ENCODE measurements at regions not wholly inside any gene's neighbourhood (a gene's known extent, or its start where the extent isn't known, plus 50 kb on each side); places are given as distances from the start of the nearest gene placed in this dataset.

GRCh38 chr6:27736686-27737085 is 175.5 kb downstream of the OR2B2 start:
- TF ChIP-seq ZNF362 (CRISPR knock-in tag; IDR thresholded peaks at IDR 0.05; ENCODE audit: borderline replicate concordance) (no peak), MAFF (IDR thresholded peaks at IDR 0.05; ENCODE audit: low read depth, low read length) (peak; percentile 69), MAFK (conservative IDR thresholded peaks at IDR 0.05 in 1 of 2, IDR thresholded peaks at IDR 0.05 in 1 of 2; ENCODE audit: low read length in 2 of 2) (peak; percentile 65 to 83; a peak in 3 of 4 replicates)
- no peak overlapping the region for H2AFZ ChIP-seq (ENCODE audit: low read length)
- H3K9ac ChIP-seq (ENCODE audit: insufficient read depth, low read depth, low read length) = no peak overlapping the region
- no peaks in the 10 kb centered on the region for H3K9me3 ChIP-seq (ENCODE audit: low read length)
- H3K79me2 ChIP-seq (ENCODE audit: insufficient read depth, low read length) = no peaks in the 10 kb centered on the region
- intact Hi-C loops (cut with micrococcal nuclease; ENCODE audit: unreplicated experiment) (no loop called here), in situ Hi-C loops (cut with HindIII; ENCODE audit: extremely low pct_ligation_motif_present, low pct_unique_long_range_greater_than_20kb) (no loop called here)
- no peak for ATAC-seq
- 33% methylated on average over 4 of the region's 4 CpGs for WGBS (ENCODE audit: low lambda C conversion rate)
- POLR2A ChIA-PET = no interaction called here
- no peaks in the 10 kb centered on the region for H4K20me1 ChIP-seq (ENCODE audit: insufficient read depth, low read length)
- no TSS peak for BruUV-seq (replicated peaks)
- no peak for FAIRE-seq
- H3K4me3 ChIP-seq (replicated peaks in 1 of 3; ENCODE audit: insufficient read depth in 1 of 3, low read depth in 2 of 3, low read length in 3 of 3) = no peak overlapping the region
- H3K4me1 ChIP-seq (ENCODE audit: insufficient read depth, low read length) = no peaks in the 10 kb centered on the region
- no peak overlapping the region for H3K4me2 ChIP-seq (ENCODE audit: low read depth, low read length)
- no peaks in the 10 kb centered on the region for H3K36me3 ChIP-seq (replicated peaks in 1 of 2; ENCODE audit: control insufficient read depth in 1 of 2, insufficient read depth in 2 of 2, low read length in 2 of 2)
- CTCF ChIA-PET (ENCODE audit: low intra/inter-chr PET ratio, low total read pairs) = no interaction called here
- DNase-seq (ENCODE audit: low spot score) = no peak
- H3K27ac ChIP-seq (ENCODE audit: extremely low read length, insufficient read depth, low read length) = no peak overlapping the region
- H3K27me3 ChIP-seq (ENCODE audit: control insufficient read depth in 1 of 2, insufficient read depth in 2 of 2, low read length in 2 of 2) = peaks cover 0 to 5% of the 10 kb centered on the region in 2 experiments; a peak in 1 of 5 replicates

GRCh38 chr6:27728442-27728841 is 183.8 kb downstream of the OR2B2 start:
- WGBS (ENCODE audit: low lambda C conversion rate) = 88% methylated on average over 16 of the region's 16 CpGs
- intact Hi-C loops (cut with micrococcal nuclease; ENCODE audit: unreplicated experiment) = no loop called here

More at GRCh38 chr6:27728442-27728841, 183.8 kb downstream of the OR2B2 start:
- no peaks in the 10 kb centered on the region for H3K36me3 ChIP-seq (replicated peaks in 1 of 2; ENCODE audit: control insufficient read depth in 1 of 2, insufficient read depth in 2 of 2, low read length in 2 of 2)
- FAIRE-seq (no peak), ATAC-seq (no peak), DNase-seq (ENCODE audit: low spot score) (no peak)
- CTCF ChIA-PET (ENCODE audit: low intra/inter-chr PET ratio, low total read pairs) = no interaction called here
- no peaks in the 10 kb centered on the region for H3K9me3 ChIP-seq (ENCODE audit: low read length)
- no peak overlapping the region for H3K27ac ChIP-seq (ENCODE audit: extremely low read length, insufficient read depth, low read length)
- in situ Hi-C loops (cut with HindIII; ENCODE audit: extremely low pct_ligation_motif_present, low pct_unique_long_range_greater_than_20kb) = no loop called here
- H3K27me3 ChIP-seq (ENCODE audit: control insufficient read depth in 1 of 2, insufficient read depth in 2 of 2, low read length in 2 of 2) = 0 out of 5 replicates have a peak, but pooled peaks cover 0 to 6% of the 10 kb centered on the region in 2 experiments
- H3K4me3 ChIP-seq (replicated peaks in 1 of 3; ENCODE audit: insufficient read depth in 1 of 3, low read depth in 2 of 3, low read length in 3 of 3) = no peak overlapping the region
- H3K4me2 ChIP-seq (ENCODE audit: low read depth, low read length) = no peak overlapping the region
- no peaks in the 10 kb centered on the region for H3K79me2 ChIP-seq (ENCODE audit: insufficient read depth, low read length)
- peaks cover 12% of the 10 kb centered on the region; the same call in 1 of the 2 replicates for H3K4me1 ChIP-seq (ENCODE audit: insufficient read depth, low read length)
- TF ChIP-seq DPF2 (CRISPR knock-in tag; IDR thresholded peaks at IDR 0.05; ENCODE audit: borderline replicate concordance, low read depth) (no peak), GABPA (IDR thresholded peaks at IDR 0.05; ENCODE audit: low read depth, low read length) (no peak), GABPA (CRISPR knock-in tag; IDR thresholded peaks at IDR 0.05; ENCODE audit: low read depth) (no peak), GTF3A (CRISPR knock-in tag; conservative IDR thresholded peaks at IDR 0.05) (no peak), RELA (CRISPR knock-in tag; IDR thresholded peaks at IDR 0.05) (no peak), ZNF205 (CRISPR knock-in tag; IDR thresholded peaks at IDR 0.05) (no peak), MIER2 (CRISPR knock-in tag; IDR thresholded peaks at IDR 0.05) (no peak), HNRNPUL1 (IDR thresholded peaks at IDR 0.05; ENCODE audit: low read depth, low read length) (no peak), BRD4 (CRISPR knock-in tag; IDR thresholded peaks at IDR 0.05) (no peak), MAFK (conservative IDR thresholded peaks at IDR 0.05 in 1 of 2, IDR thresholded peaks at IDR 0.05 in 1 of 2; ENCODE audit: low read length in 2 of 2) (no peak), TOPORS (CRISPR knock-in tag; IDR thresholded peaks at IDR 0.05) (no peak), ZNF720 (CRISPR knock-in tag; IDR thresholded peaks at IDR 0.05) (no peak), ZNF850 (CRISPR knock-in tag; conservative IDR thresholded peaks at IDR 0.05) (no peak)
- TF ChIP-seq, protein P1, sequence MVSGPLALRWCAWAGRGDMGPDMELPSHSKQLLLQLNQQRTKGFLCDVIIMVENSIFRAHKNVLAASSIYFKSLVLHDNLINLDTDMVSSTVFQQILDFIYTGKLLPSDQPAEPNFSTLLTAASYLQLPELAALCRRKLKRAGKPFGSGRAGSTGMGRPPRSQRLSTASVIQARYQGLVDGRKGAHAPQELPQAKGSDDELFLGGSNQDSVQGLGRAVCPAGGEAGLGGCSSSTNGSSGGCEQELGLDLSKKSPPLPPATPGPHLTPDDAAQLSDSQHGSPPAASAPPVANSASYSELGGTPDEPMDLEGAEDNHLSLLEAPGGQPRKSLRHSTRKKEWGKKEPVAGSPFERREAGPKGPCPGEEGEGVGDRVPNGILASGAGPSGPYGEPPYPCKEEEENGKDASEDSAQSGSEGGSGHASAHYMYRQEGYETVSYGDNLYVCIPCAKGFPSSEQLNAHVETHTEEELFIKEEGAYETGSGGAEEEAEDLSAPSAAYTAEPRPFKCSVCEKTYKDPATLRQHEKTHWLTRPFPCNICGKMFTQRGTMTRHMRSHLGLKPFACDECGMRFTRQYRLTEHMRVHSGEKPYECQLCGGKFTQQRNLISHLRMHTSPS (CRISPR knock-in tag; IDR thresholded peaks at IDR 0.05; ENCODE audit: low read depth) = no peak
- BruUV-seq (replicated peaks) = no TSS peak
- H4K20me1 ChIP-seq (ENCODE audit: insufficient read depth, low read length) = no peaks in the 10 kb centered on the region
- H3K9ac ChIP-seq (ENCODE audit: insufficient read depth, low read depth, low read length) = no peak overlapping the region
- POLR2A ChIA-PET = no interaction called here
- H2AFZ ChIP-seq (ENCODE audit: low read length) = no peak overlapping the region

Measured in HepG2 (cell line).